HG03457 (cell line): ENCODE measurements at regions not wholly inside any gene's neighbourhood (a gene's known extent, or its start where the extent isn't known, plus 50 kb on each side); places are given as distances from the start of the nearest gene placed in this dataset.
"Not testable (repeated sequence)": the region's sequence is repeated elsewhere in the genome, so short reads cannot be mapped to it uniquely, and the experiment has no call there.

Experiments
- ATAC-seq: cut with Tn5 transposase; IDR thresholded peaks from one replicate; pipeline ENCODE4 v1.9.1; 2021; ENCODE audit warnings: moderate number of reproducible peaks; ENCODE audit not compliant: unreplicated experiment

DNA sequence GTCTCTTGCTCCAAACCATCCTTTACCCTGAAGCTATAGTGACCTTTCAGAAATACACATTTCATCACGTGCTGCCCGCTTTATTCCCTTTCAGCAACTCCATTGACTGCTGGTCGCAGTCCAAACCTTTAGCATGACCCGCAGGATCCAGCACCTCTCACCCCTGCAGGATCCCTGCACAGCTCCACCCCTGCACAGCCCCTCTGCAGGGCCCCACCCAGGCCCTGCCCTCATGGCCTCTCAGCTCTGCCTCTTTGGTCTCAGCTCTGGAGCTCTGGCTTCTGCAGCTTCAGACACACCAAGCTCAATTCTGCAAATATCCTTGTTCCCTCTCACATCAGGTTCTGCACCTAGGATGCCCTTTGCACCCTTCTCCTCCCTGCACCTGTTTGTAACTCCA, 264.9 kb upstream of the C1orf174 start:
- ATAC-seq: no peak

GRCh38 chr1:4165686-4166300, 265.7 kb upstream of the C1orf174 start:
- ATAC-seq: no peak

DNA sequence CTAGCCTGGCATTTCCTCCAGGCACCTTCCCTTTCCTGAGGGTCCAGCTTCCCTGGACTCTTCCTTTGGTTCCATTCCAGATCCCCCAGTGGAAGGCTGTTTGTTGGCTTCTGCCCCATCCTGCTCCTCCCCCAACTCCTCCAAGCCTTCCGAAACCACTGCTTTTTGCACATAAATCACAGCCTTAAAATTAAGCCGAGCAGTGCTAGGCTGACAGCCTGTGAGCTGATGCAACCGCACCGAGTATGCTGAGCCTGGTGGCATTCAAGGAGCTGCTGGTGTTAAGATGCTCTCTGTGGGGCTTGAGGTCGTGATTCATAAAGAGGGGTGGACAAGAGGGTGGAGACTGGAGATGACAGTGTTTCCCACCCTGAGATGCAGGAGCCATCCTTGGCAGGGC, 266.6 kb upstream of the C1orf174 start:
- ATAC-seq: no peak

GRCh38 chr1:4169991-4170390, 269.9 kb upstream of the C1orf174 start:
- no peak for ATAC-seq

DNA sequence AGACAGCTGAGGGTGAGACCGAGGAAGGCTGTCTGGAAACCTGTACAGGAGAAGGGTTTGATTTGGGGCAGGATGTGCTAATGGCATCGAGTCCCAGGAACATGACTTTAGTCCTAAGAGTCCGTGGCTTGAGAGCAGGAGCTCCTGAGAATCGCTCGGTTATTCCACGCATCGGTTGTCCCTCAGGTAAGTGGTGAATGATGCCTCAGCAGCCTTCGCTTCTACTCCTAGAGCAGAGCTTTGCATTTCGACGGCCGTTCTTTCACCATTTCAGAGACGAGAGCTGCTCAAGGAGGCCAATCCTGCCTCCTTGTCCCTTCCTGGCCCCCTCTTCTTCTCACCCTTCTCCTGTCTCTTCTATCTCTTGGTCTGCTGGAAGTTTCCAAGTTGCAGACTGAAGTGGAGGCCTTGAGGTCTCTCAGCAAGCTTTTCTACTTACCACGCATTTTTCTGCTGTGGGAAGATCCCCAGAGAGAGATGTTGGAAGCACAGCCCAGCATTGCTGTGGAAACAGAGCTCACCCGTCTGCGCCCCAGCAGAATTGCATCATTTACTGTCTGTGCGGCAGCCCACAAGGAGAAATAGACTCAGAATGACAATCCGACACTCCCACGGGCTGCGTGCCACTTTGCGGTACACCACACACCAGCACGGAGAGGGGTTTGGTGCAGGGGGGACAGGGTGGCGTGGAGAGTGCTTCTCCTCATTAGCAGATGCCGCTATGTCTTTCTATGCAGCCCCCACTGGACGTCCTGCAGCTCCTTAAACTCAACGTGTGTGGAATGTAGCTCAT, 270.7 kb upstream of the C1orf174 start:
- no peak for ATAC-seq

DNA sequence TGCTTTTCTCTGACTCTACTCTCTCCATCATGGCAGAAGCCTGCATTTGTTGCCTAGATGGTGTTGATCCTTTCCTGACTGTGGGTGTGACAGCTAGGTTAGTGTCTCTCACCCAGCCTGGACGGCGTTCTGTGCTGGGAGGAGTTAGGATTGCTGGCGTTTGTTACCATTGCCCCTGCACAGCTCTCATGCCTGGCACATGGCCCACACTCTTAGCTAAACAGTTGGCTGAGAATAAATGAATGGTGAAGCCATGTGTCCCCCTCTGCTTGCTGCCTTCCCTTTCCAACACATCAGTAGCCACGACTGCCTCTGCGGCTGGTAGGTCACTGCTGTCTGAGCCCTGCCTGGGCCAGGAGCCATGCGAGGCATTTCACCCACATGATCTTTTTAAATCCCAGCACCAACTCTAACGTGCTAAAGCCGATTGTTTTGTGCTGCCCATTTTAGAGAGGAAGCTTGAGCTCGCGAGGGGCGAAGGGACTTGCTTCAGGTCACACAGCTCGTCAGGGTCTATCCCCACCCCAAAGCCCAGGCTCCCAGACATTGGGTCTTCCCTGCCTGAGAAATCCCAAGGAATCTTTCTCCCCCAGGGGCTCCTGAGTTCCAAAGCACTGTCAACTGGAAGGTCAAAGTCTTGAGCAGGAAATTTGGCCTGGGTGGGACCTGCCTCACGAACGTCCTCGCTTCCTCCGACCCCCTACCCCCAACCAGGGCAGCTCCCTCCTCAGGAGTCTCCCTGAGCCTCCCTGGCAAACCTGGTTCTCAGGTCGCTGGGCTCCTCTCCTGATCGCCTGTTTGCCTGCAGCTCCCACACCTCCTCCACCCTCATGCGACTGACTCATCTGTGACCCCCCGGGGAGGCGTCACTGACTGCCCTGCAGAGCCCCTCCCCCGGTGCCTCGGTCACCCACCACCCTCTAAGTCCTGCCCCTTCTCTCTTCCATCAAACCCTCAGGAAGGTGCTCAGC, 271.7 kb upstream of the C1orf174 start:
- no peak for ATAC-seq

DNA sequence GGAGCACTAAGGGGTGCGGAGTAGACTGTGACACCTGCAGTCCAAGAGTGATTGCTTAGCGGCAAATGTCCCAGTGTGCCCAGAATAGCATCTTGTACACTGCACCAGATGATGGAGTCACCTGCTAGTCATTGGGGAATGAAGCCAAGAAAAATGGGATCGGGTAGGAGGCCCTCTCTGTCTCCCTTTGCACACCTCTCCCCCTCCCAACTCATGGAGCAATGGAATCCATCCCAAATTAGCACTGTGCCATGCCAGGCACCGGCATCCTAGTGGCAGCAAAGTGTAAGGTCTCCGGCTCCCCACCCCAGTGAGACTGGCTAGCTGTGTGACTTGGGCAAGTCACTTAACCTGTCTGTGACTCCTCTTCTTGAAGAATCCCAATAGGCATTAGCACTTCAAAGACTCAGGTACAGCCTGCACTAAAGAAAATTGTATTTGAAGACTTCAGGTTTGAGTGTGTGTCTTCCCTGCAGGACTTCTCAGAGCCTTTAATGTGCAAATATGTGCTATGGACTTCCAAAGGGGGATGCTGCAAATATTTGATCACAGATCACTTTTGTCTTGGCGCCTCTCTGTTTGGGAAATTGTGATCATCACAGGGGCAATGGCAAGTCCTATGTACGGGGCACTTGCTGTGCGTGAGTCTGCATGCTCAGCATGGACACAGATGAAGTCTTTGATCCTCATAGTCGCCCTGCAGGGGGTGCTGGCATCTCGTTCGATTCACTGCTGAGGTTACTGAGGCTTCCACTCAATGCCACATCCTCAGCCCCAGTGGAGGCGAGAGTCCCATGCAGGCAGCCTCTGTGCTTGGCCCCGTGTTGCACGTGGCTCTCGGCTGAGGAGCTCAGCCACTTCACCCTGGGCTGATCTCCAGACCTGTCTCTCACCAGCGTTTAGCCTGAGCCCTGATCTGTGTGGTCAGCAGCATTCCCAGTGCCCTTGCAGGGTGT, 272.9 kb upstream of the C1orf174 start:
- ATAC-seq: no peak

DNA sequence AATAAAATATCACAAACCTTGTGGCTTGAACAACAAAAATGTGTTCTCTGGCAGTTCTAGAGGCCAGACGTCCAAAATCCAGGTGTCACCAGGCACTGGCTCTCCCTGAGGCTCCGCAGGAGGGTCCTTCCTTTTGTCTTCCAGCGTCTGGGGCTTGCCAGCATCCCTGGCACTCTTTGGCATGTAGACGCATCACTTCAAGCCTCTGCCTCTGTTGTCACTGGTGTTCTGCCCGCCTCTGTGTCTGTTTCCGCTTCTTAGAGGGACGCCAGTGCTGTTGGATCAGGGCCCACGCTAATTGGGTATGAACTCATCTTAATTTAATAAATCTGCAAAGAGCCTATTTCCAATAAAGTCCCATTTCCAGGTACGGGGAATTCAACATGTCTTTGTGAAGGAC, 273.7 kb upstream of the C1orf174 start:
- no peak for ATAC-seq

DNA sequence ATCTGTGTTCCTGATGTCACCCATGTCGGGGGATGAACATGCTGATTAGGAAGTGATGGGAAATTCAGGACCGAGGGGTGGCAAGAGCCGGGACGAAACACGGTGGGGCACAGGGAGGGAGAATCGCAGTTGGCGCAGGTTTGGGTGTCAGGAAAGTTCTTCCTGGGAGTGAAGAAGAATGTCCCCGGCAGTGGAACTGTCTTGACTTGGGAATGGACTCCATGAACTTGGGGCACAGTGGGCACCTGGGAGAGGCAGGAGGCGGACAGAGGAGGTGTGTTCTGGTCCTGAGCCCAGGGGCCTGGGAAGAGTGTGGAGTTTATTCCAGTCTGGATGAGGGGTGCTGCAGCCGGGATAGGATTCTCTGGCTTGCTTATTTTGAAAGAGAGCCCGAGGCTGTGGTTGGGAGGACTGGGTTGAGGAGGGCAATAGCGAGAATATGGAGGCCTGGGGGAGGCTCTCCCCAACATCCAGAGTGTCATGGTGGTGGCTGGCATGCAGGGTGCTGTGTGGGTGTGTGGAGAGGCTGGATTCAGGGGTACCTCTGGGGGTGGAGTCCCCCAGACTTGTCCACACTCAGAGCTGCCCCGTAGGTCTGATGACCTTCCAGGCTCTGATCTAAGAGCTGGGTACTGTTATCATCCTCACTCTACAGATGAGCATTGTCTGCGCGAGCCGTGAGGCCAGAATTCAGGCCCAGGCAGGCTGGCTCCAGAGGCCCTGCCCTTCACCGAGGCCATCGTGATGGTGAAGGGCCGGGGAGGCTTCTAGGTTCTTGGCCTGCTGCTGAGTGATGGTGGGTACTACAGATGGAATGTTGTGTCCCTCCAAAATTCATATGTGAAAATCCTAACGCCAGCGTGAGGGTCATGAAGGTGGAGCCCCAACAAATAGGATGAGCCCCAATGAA, 274.5 kb upstream of the C1orf174 start:
- ATAC-seq: no peak

DNA sequence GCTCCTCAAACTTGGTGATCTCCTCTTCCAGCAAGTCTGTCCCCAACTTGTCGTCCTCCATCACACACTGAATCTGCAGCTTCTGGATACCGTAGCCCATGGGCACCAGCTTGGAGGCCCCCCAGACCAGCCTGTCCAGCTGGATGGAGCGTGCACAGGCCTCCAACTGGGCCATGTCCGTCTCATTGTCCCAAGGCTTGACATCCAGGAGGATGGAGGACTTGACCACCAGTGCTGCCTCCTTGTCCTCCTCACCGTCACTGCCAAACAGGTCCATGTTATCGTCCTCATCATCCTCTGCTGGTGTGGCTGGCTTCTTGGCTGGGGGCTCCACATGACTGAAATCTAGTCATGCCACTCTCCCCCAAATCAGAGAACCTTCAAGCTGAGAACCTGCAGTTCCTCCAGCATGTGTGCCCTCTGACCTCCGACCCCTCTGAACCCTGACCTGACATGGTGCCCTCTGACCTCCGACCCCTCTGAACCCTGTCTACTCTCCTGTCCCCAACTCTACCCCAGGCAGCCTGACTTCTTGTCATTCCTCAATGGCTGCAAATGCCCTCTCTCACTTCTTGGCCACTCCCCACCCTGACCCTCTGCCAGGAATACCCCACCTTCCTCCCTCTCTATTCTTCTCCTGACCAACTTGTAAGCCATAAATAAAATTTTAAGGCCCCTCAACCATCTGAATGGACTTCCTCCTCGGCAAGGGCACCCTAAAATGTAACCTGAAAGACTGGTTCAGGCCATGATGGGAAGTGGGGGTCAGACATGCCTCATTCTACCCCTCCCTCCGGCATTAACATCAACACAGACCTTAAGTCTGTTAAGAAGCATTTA, 275.7 kb upstream of the C1orf174 start:
- ATAC-seq: no peak

- no peak for ATAC-seq
Observed at GRCh38 chr1:4176841-4177240, 276.8 kb upstream of the C1orf174 start.

DNA sequence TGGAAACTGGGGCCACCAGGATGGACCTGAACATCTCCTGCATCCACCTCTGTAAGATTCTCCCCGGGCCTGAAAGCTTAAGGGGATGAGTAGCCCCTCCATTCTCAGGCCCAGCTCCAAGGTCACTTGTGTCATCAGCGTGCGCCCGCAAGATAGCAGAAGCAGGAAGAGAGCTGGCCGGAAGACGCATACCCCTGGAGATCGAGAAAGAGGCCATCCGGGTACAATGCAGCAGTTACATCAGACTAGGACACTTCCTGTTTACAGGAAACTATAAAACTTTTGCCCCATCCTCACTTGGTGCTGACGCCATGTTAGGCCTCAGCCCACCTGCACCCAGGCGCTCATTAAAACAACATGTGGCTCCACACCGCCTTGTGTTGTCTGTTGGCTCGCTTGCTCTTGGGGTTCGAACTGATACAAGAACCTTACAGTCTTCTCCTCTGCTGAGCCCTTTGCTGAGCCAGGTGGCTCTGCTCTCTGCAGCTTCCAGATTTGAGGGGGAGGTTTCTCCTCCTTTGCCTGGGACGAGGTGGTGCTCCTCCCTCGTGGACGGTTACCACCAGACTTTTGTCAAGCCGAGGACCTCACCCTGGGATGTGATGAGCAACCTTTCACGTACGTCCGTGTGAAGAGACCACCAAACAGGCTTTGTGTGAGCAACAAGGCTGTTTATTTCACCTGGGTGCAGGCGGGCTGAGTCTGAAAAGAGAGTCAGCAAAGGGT, 277.5 kb upstream of the C1orf174 start:
- ATAC-seq: no peak

GRCh38 chr1:4178501-4179113, 278.5 kb upstream of the C1orf174 start:
- no peak for ATAC-seq

DNA sequence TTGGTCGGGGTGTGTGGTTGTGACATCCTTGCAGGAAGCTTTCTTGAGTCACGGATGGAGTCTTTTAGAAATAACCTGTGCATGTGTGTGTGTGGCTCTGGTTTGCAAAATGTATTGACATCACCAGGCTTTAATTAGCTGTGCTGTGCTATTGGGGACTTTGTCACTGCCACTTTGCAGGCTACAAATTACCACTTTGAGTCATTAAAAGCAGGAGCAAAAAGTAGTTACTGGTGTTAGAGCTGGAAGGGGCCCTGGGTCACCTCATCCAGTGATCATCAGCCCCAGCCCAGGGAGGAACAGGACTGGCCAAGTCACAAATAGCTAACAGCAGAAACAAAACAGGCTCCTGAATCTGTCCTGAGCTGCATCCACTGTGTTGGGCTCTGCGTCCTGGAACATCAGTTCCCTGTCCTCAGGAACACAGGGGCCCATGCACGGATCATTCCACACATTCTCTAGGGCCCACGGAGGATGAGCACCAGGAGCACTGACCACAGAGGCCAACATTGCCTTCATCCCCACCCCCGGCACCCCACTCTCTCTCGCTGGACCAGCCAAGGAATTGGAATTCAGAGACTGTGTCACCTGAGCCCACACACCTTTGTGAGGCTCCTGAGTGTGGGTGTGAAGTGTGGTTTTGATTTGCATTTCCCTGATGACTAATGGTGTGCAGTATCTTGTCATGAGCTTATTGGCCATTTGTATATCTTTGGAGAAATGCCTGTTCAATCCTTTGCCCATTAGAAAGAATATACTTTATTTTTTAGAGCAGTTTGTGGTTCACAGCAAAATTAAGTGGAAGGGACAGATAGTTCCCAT, 280.1 kb upstream of the C1orf174 start:
- ATAC-seq: no peak

- not testable (repeated sequence) for ATAC-seq
Observed at GRCh38 chr1:4186486-4186885, 286.4 kb upstream of the C1orf174 start.

DNA sequence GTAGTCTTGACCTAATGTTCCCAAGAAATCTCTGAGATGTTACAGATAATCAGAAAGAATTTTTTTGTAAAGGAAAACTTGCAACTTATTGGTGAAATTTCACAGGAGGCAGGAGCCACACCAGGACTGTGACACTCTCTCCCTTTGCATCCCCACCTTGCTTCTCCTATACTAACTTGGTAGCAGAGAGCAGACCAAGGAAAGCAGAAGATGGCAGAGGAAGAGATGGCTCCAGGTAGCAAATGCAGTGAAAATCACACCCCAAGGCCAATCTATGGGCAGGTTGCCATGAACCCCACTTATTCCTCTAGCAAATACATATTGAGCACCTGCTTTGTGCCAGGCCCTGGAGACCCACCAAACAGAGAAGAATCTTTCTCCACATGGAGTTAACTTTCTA, 303.4 kb upstream of the C1orf174 start:
- ATAC-seq: no peak

DNA sequence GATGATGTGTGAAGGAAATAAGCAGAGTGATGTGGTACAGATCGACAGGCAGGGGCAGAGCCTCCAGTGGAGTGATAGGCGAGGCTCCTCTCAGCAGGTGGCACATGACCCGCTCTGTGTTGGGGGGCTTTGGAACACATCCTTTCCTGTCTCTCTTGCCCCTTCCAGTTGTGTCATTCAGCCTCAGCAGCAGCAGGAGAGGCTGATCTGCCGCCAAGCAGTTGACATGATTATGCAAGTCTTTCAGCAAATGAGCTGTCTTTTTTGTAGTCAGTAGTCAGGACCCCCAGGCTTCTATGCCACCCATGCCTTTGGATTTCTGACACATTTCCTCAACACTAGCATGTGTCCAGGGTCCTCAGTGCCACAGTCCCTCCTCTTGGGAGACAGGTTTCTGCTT, 307.1 kb upstream of the C1orf174 start:
- ATAC-seq: no peak
